ENCODE measurements at regions not wholly inside any gene's neighbourhood (a gene's known extent, or its start where the extent isn't known, plus 50 kb on each side); places are given as distances from the start of the nearest gene placed in this dataset.

DNA sequence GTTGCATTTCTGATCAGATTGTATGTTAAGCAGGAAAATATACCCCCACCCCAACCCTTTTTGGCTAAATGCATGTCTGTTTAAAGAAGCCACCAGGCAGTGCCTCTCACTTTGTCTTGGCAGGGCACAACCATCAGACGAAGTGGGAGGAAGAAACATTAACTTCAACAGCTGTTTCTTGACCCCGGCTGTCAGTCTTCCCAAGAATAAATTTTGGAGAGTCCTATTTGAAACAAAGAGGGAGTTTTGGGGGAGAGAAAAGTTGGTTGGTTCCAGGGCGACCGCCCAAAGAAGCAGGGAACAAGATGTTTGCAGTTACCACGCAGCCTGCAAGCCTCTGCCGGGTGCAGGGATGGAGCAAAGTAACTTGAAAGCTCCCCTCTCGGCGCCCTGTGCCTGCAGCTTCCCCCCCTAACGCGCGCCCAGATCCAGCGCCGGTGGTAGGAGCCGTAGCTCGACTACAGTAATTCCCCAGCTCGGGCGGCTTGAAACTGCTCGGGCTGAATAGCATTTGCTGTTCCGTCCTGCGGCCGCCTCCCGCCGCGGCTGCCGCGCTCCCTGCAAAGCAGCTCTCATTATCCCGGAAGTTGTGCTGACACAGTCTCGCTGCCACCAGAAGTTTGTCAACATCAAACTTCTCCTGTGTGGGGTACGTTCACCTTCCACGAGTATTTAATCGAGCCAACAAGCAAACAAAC is 100.7 kb upstream of the SSBP2 start:
- peak; percentile 61 for FAIRE-seq
- no peaks in the 10 kb centered on the region for H3K36me3 ChIP-seq (ENCODE audit: control insufficient read depth in 2 of 2, extremely low read depth in 1 of 2, insufficient read depth in 2 of 2, low read length in 2 of 2)
- H3K9me3 ChIP-seq (ENCODE audit: control insufficient read depth, low read depth, low read length), result no peaks in the 10 kb centered on the region
- peak; percentile 41 for DNase-seq (ENCODE audit: low read depth, low spot score)
- peak overlapping the region; percentile 65 for H3K27ac ChIP-seq (ENCODE audit: control insufficient read depth, insufficient read depth, low read length)
- no peaks in the 10 kb centered on the region for H3K79me2 ChIP-seq (ENCODE audit: control insufficient read depth, insufficient read depth, low read length)
- peak overlapping the region; percentile 89 for H2AFZ ChIP-seq (ENCODE audit: control insufficient read depth, low read length)
- dilution Hi-C loops (cut with MboI; ENCODE audit: extremely low pct_ligation_motif_present, low sequenced_read_pairs), result no loop called here
- no peaks in the 10 kb centered on the region for H3K9me1 ChIP-seq (ENCODE audit: control insufficient read depth, extremely low read depth, insufficient read depth, low read length)
- no peaks in the 10 kb centered on the region for H4K20me1 ChIP-seq (ENCODE audit: control insufficient read depth, extremely low read depth, insufficient read depth, low read length)
- H3K4me1 ChIP-seq (ENCODE audit: control insufficient read depth, extremely low read depth, insufficient read depth, low read length), result peaks cover 33% of the 10 kb centered on the region
- TF ChIP-seq, protein P1, sequence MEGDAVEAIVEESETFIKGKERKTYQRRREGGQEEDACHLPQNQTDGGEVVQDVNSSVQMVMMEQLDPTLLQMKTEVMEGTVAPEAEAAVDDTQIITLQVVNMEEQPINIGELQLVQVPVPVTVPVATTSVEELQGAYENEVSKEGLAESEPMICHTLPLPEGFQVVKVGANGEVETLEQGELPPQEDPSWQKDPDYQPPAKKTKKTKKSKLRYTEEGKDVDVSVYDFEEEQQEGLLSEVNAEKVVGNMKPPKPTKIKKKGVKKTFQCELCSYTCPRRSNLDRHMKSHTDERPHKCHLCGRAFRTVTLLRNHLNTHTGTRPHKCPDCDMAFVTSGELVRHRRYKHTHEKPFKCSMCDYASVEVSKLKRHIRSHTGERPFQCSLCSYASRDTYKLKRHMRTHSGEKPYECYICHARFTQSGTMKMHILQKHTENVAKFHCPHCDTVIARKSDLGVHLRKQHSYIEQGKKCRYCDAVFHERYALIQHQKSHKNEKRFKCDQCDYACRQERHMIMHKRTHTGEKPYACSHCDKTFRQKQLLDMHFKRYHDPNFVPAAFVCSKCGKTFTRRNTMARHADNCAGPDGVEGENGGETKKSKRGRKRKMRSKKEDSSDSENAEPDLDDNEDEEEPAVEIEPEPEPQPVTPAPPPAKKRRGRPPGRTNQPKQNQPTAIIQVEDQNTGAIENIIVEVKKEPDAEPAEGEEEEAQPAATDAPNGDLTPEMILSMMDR (optimal IDR thresholded peaks at IDR 0.05 in 1 of 3, IDR thresholded peaks at IDR 0.05 in 1 of 3, conservative IDR thresholded peaks at IDR 0.05 in 1 of 3; ENCODE audit: extremely low read depth in 1 of 3, insufficient read depth in 2 of 3, low read length in 3 of 3), result no peak
- TF ChIP-seq EZH2 (IDR thresholded peaks at IDR 0.05; ENCODE audit: low read length), result no peak
- peak overlapping the region; percentile 87 for H3K4me2 ChIP-seq (ENCODE audit: control insufficient read depth, extremely low read depth, insufficient read depth, low read depth, low read length)
- H3K4me3 ChIP-seq (ENCODE audit: control insufficient read depth in 2 of 3, extremely low read depth in 1 of 3, insufficient read depth in 2 of 3, low read depth in 1 of 3, low read length in 3 of 3), result peak overlapping the region; percentile 22 to 68 (median 32)
- peak overlapping the region; percentile 69 for H3K9ac ChIP-seq (ENCODE audit: control insufficient read depth, extremely low read depth, insufficient read depth, low read length)
- H3K27me3 ChIP-seq (ENCODE audit: control insufficient read depth, extremely low read depth, insufficient read depth, low read length), result no peaks in the 10 kb centered on the region

DNA sequence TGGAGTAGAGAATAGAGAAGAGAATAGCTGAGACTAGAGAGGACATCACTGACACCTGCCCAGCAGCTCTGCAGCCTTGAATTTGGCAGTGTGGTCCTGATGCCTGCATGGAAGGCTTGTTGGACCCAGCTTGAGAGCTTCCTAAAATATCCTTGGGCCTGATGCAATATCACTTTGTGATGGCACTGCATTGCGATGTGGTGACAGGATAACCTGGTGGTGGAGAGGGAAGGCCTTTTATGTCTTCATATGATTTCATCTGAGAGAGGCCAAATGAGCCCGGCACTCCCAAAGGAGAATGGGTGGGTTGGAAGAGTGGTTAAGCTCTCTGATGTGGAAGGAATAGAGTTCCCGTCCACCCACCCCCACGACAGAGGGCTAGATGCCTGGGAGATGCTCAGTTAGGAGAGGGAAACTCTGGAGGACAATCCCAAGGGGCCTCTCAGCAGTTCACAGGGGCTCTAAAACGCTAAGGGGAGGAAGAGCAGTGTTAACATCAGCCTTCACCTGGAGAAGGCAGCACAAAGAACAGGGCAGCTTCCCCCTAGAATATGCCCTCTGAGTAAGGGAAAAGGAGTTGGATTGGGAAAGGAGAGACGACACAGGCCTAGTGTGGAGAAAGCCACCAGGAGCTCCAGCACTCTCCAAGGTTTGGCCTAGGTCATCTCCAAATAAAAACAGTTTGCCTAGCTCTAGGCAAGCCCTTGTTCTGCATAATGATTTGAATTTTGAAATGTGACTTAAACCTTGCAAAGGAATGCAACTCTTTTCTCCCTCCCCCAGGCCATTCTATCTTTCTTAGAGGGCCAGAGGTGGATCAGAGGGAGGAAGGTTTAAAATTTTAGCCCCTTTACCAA is 99.8 kb upstream of the SSBP2 start:
- TF ChIP-seq, protein P1 (optimal IDR thresholded peaks at IDR 0.05 in 1 of 3, IDR thresholded peaks at IDR 0.05 in 1 of 3, conservative IDR thresholded peaks at IDR 0.05 in 1 of 3; ENCODE audit: extremely low read depth in 1 of 3, insufficient read depth in 2 of 3, low read length in 3 of 3), result no peak
- no peak for TF ChIP-seq EZH2 (IDR thresholded peaks at IDR 0.05; ENCODE audit: low read length)
- Histone ChIP-seq H3K9me1 (ENCODE audit: control insufficient read depth, extremely low read depth, insufficient read depth, low read length) (no peaks in the 10 kb centered on the region), H3K27ac (ENCODE audit: control insufficient read depth, insufficient read depth, low read length) (no peak overlapping the region), H3K27me3 (ENCODE audit: control insufficient read depth, extremely low read depth, insufficient read depth, low read length) (no peaks in the 10 kb centered on the region), H3K4me2 (ENCODE audit: control insufficient read depth, extremely low read depth, insufficient read depth, low read depth, low read length) (peak overlapping the region; percentile 87), H3K4me3 (ENCODE audit: control insufficient read depth in 2 of 3, extremely low read depth in 1 of 3, insufficient read depth in 2 of 3, low read depth in 1 of 3, low read length in 3 of 3) (peak overlapping the region in 1 of 3 experiments; percentile 68), H3K36me3 (ENCODE audit: control insufficient read depth in 2 of 2, extremely low read depth in 1 of 2, insufficient read depth in 2 of 2, low read length in 2 of 2) (no peaks in the 10 kb centered on the region), H3K4me1 (ENCODE audit: control insufficient read depth, extremely low read depth, insufficient read depth, low read length) (peaks cover 29% of the 10 kb centered on the region), H3K9me3 (ENCODE audit: control insufficient read depth, low read depth, low read length) (no peaks in the 10 kb centered on the region), H3K9ac (ENCODE audit: control insufficient read depth, extremely low read depth, insufficient read depth, low read length) (no peak overlapping the region), H2AFZ (ENCODE audit: control insufficient read depth, low read length) (no peak overlapping the region), H4K20me1 (ENCODE audit: control insufficient read depth, extremely low read depth, insufficient read depth, low read length) (no peaks in the 10 kb centered on the region), H3K79me2 (ENCODE audit: control insufficient read depth, insufficient read depth, low read length) (no peaks in the 10 kb centered on the region)
- DNase-seq (ENCODE audit: low read depth, low spot score) (no peak), FAIRE-seq (no peak)
- dilution Hi-C loops (cut with MboI; ENCODE audit: extremely low pct_ligation_motif_present, low sequenced_read_pairs), result no loop called here
